ENCODE measurements at regions not wholly inside any gene's neighbourhood (a gene's known extent, or its start where the extent isn't known, plus 50 kb on each side); places are given as distances from the start of the nearest gene placed in this dataset.

DNA sequence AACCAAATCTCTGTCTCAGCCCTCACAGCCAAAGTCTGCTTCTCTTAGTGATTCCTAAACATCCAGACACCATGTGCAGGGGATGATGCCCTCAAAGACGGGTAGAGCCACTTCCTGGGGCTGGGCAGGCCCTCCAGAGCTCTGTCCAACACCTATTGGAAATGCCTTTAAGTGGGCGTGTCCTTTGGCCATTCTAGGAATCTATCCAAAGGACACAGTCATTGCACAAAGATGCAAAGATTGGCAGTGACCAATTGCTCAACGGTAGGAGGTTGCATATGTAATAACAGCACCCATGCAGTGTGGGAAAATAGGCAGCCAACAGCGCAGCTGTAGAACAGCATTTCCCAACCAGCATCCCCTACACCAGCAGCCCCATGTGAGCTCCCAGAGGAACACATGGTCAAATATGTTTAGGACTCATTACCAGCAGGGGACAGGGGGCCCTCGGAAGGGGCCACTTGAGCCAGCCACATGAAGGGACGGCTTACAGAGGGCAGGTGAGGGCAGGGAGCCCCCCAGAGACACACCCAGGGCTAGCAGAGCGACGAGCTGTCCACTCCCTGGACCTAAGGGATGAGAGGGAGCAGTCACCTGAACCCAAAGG, 142.8 kb upstream of the IQSEC1 start:
- TF ChIP-seq, protein P1, sequence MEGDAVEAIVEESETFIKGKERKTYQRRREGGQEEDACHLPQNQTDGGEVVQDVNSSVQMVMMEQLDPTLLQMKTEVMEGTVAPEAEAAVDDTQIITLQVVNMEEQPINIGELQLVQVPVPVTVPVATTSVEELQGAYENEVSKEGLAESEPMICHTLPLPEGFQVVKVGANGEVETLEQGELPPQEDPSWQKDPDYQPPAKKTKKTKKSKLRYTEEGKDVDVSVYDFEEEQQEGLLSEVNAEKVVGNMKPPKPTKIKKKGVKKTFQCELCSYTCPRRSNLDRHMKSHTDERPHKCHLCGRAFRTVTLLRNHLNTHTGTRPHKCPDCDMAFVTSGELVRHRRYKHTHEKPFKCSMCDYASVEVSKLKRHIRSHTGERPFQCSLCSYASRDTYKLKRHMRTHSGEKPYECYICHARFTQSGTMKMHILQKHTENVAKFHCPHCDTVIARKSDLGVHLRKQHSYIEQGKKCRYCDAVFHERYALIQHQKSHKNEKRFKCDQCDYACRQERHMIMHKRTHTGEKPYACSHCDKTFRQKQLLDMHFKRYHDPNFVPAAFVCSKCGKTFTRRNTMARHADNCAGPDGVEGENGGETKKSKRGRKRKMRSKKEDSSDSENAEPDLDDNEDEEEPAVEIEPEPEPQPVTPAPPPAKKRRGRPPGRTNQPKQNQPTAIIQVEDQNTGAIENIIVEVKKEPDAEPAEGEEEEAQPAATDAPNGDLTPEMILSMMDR (IDR thresholded peaks at IDR 0.05 in 8 of 11, conservative IDR thresholded peaks at IDR 0.05 in 3 of 11) = no peak
- TF ChIP-seq POLR2AphosphoS5 (IDR thresholded peaks at IDR 0.05) = no peak

Data from spleen (tissue), 7 donors.